PC-3 (cell line): ENCODE measurements at regions not wholly inside any gene's neighbourhood (a gene's known extent, or its start where the extent isn't known, plus 50 kb on each side); places are given as distances from the start of the nearest gene placed in this dataset.

Experiments
- ATAC-seq: fragments of 200-7000 bp; cut with Tn5 transposase; 2 replicates; pipeline ENCODE4 v1.9.1; 2020; ENCODE audit warnings: mild to moderate bottlenecking, moderate library complexity
- BruUV-seq: library from RNA; stranded (reverse); fragments of 400-500 nt; replicated peaks from 2 replicates; lab custom pipeline; 2021; lab: Mats Ljungman, UMichigan
- CTCF ChIA-PET: fragments of 300-600 bp; sonication (Branson Sonifier 250); formaldehyde crosslinking; loops from one replicate; lab custom pipeline; 2022; ENCODE audit warnings: antibody characterized with exemption; lab: Charles Lee
- POLR2A ChIA-PET: fragments of 300-600 bp; sonication (Branson Sonifier 250); formaldehyde crosslinking; loops from one replicate; lab custom pipeline; 2022; ENCODE audit warnings: antibody characterized with exemption; ENCODE audit not compliant: unreplicated experiment; lab: Charles Lee
- DNase-seq: peaks from one replicate; pipeline ENCODE4 v3.0.0-alpha.2; 2015
- H2AFZ ChIP-seq: fragments of 300-600 bp; sonication (generic); 2 replicates; pipeline ENCODE4 v1.6.0; 2016; ENCODE audit warnings: antibody characterized with exemption, low read length
- H3F3A ChIP-seq: fragments of 300-600 bp; sonication (generic); one replicate; pipeline ENCODE4 v1.6.0; 2017; ENCODE audit warnings: antibody characterized with exemption, low read length, control low read depth, mild to moderate bottlenecking; ENCODE audit not compliant: unreplicated experiment
- H3K27ac ChIP-seq: fragments of 300-600 bp; sonication (generic); 2 replicates; pipeline ENCODE4 v1.5.1; 2016; ENCODE audit warnings: mild to moderate bottlenecking, low read length
- H3K27me3 ChIP-seq: fragments of 300-600 bp; sonication (generic); 2 replicates; pipeline ENCODE4 v1.6.1; 2016; ENCODE audit warnings: low read length, mixed read lengths
- H3K36me3 ChIP-seq: fragments of 300-600 bp; sonication (generic); 2 replicates; pipeline ENCODE4 v1.6.1; 2016; ENCODE audit warnings: low read depth, mixed run types, low read length, mixed read lengths
- H3K4me1 ChIP-seq: fragments of 300-600 bp; sonication (generic); 2 replicates; pipeline ENCODE4 v1.5.1; 2016; ENCODE audit warnings: low read length; ENCODE audit not compliant: insufficient read depth
- H3K4me2 ChIP-seq: fragments of 300-600 bp; sonication (generic); 2 replicates; pipeline ENCODE4 v1.6.0; 2016; ENCODE audit warnings: low read length
- H3K4me3 ChIP-seq: fragments of 300-600 bp; sonication (generic); 2 replicates; pipeline ENCODE4 v1.5.1; 2016; ENCODE audit warnings: mild to moderate bottlenecking, low read length, mixed read lengths
- H3K79me2 ChIP-seq: fragments of 300-600 bp; sonication (generic); 2 replicates; pipeline ENCODE4 v1.6.1; 2017; ENCODE audit warnings: low read length, mixed read lengths
- H3K9ac ChIP-seq: fragments of 300-600 bp; sonication (generic); 2 replicates; pipeline ENCODE4 v1.6.0; 2016; ENCODE audit warnings: mild to moderate bottlenecking, low read length
- H3K9me2 ChIP-seq: fragments of 300-600 bp; sonication (generic); replicated peaks from 2 replicates; pipeline ENCODE4 v1.6.1; 2016; ENCODE audit warnings: mixed run types, low read length, mixed read lengths
- H3K9me3 ChIP-seq: fragments of 300-600 bp; sonication (generic); 2 replicates; pipeline ENCODE4 v1.6.1; 2016; ENCODE audit warnings: low read length, mixed read lengths
- H4K20me1 ChIP-seq: fragments of 300-600 bp; sonication (generic); 2 replicates; pipeline ENCODE4 v1.6.1; 2016; ENCODE audit warnings: low read length, mixed read lengths
- CTCF ChIP-seq: fragments of 300-600 bp; sonication (generic); conservative IDR thresholded peaks from 2 replicates; pipeline ENCODE4 v1.5.1; 2017; ENCODE audit warnings: antibody characterized with exemption, low read depth, mild to moderate bottlenecking, low read length
- EZH2 ChIP-seq: fragments of 300-600 bp; sonication (generic); IDR thresholded peaks from one replicate; pipeline ENCODE4 v1.6.1; 2017; ENCODE audit warnings: antibody characterized with exemption, mild to moderate bottlenecking, low read length; ENCODE audit not compliant: unreplicated experiment
- EZH2phosphoT487 ChIP-seq: fragments of 300-600 bp; sonication (generic); IDR thresholded peaks from 2 replicates; pipeline ENCODE4 v1.6.1; 2018; ENCODE audit warnings: mild to moderate bottlenecking, antibody characterized with exemption, low read length, borderline replicate concordance
- intact Hi-C: fragments of 100-400 bp; cut with micrococcal nuclease; formaldehyde crosslinking; loops from 2 replicates; pipeline ENCODE4 v1.9.0; 2023

DNA sequence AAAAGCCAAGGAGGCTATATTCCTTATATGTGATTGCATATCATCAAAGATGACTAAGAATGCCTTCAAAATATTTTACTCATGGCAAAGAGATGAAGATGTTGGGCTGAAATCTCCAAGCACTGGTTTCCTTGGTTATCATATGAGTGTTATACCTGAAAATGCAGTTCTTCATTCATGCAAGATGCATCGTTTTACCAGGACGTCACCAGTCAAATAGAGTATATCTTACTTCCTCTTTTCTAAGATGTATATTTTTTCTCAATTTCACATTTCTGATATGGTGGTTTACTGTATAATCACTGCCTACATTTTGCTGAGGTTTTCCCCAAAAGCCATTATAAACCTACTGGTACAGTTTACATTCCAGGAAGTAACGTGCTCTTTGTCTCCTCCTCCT lies 1085.7 kb downstream of the NCAM2 start:
- Histone ChIP-seq H3K9me2 (no peaks in the 10 kb centered on the region), H3K9me3 (peaks cover 18% of the 10 kb centered on the region), H3K79me2 (no peaks in the 10 kb centered on the region), H3K4me3 (no peak overlapping the region), H3K27me3 (no peaks in the 10 kb centered on the region), H3K4me2 (no peak overlapping the region), H3F3A (no peaks in the 10 kb centered on the region), H3K4me1 (no peaks in the 10 kb centered on the region), H4K20me1 (no peaks in the 10 kb centered on the region), H3K36me3 (no peaks in the 10 kb centered on the region), H3K27ac (no peak overlapping the region), H2AFZ (no peak overlapping the region), H3K9ac (no peak overlapping the region)
- ChIA-PET CTCF (no interaction called here), POLR2A (no interaction called here)
- TF ChIP-seq CTCF: no peak
- TF ChIP-seq EZH2: no peak
- no peak for TF ChIP-seq EZH2phosphoT487
- no TSS peak for BruUV-seq
- intact Hi-C loops: no loop called here
- DNase-seq (no peak), ATAC-seq (no peak)

DNA sequence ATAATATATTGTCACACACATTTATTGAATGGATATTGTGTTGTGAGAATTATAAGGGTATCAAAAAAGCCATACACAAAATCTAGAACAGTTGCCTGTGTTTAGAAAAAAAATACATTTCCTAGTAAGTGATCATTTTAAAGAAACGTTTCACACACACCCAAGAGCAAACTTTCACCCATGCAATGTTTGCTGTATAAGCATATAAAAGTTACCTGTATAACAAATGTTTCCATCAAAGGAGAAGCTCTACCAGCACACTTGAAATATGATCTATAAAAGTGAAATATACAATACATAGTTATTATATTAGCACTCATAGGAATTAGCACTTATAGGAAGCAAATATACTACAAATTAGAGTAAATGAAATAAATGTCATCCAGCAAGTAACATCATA lies 1098.1 kb downstream of the NCAM2 start:
- Histone ChIP-seq H4K20me1 (no peaks in the 10 kb centered on the region), H3K9me2 (no peaks in the 10 kb centered on the region), H3K4me2 (no peak overlapping the region), H3K9ac (no peak overlapping the region), H3K4me3 (no peak overlapping the region), H3K27ac (no peak overlapping the region), H3F3A (no peaks in the 10 kb centered on the region), H2AFZ (no peak overlapping the region), H3K27me3 (no peaks in the 10 kb centered on the region), H3K4me1 (no peaks in the 10 kb centered on the region), H3K9me3 (peaks cover 3% of the 10 kb centered on the region; the same call in 1 of the 2 replicates), H3K36me3 (no peaks in the 10 kb centered on the region), H3K79me2 (no peaks in the 10 kb centered on the region)
- intact Hi-C loops: no loop called here
- BruUV-seq: no TSS peak
- no peak for TF ChIP-seq EZH2phosphoT487
- TF ChIP-seq EZH2: no peak
- POLR2A ChIA-PET: no interaction called here
- ATAC-seq (peak; percentile 72), DNase-seq (no peak)
- CTCF ChIA-PET: no interaction called here

DNA sequence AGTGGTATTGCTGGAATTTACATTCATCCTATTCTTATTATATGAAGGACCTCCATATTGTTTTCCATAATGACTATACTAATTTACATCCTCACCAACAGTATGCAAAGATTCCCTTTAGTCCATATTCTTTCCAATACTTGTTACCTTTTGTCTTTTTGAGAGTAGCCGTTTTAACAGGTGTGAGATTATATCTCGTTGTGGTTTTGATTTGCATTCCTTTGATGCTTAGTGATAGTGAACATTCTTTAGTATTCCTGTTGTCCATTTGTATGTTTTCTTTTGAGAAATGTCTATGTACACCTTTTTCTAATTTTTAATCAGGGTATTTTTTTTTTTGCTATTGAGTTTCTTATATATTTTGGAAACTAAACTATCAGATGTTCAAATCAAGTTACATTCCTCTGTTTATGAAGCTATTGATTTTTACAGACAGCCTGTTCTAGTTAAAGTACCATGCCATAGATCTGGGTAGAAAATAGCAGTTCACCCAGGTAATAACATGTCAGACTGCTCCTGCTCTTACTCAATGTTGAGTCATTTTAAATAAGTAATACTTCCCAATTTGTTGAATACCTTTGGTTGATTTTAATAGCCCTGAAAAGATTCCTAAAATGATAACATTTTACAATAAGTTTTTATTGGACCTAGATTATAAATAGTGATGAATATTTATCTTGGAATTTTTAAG lies 1108.7 kb downstream of the NCAM2 start:
- no peak overlapping the region for H3K27ac ChIP-seq
- H3K9ac ChIP-seq: no peak overlapping the region
- H3K36me3 ChIP-seq: no peaks in the 10 kb centered on the region
- BruUV-seq: no TSS peak
- H3K79me2 ChIP-seq: no peaks in the 10 kb centered on the region
- 0 out of 2 replicates have a peak, but pooled peaks cover 6% of the 10 kb centered on the region for H3K9me3 ChIP-seq
- no peaks in the 10 kb centered on the region for H3F3A ChIP-seq
- POLR2A ChIA-PET: no interaction called here
- peak overlapping the region; percentile 19; the same call in 1 of the 2 replicates for H3K4me2 ChIP-seq
- H3K4me3 ChIP-seq: no peak overlapping the region
- ATAC-seq: peak; percentile 92
- intact Hi-C loops: no loop called here
- no peaks in the 10 kb centered on the region for H3K27me3 ChIP-seq
- H2AFZ ChIP-seq: no peak overlapping the region
- H3K4me1 ChIP-seq: peaks cover 20% of the 10 kb centered on the region
- CTCF ChIA-PET: no interaction called here
- no peaks in the 10 kb centered on the region for H4K20me1 ChIP-seq
- no peak for TF ChIP-seq CTCF
- TF ChIP-seq EZH2phosphoT487: no peak
- TF ChIP-seq EZH2: no peak
- no peaks in the 10 kb centered on the region for H3K9me2 ChIP-seq
- DNase-seq: peak; percentile 61
